HG03108 (cell line): ENCODE measurements at regions not wholly inside any gene's neighbourhood (a gene's known extent, or its start where the extent isn't known, plus 50 kb on each side); places are given as distances from the start of the nearest gene placed in this dataset.
"Not testable (repeated sequence)": the region's sequence is repeated elsewhere in the genome, so short reads cannot be mapped to it uniquely, and the experiment has no call there.

Experiments used
- ATAC-seq: cut with Tn5 transposase; IDR thresholded peaks from one replicate; pipeline ENCODE4 v1.9.1; 2021; ENCODE audit warnings: moderate library complexity; ENCODE audit not compliant: unreplicated experiment

- ATAC-seq, result no peak
Observed at GRCh38 chr1:217048104-217048707, 325.0 kb upstream of the ESRRG start.

DNA sequence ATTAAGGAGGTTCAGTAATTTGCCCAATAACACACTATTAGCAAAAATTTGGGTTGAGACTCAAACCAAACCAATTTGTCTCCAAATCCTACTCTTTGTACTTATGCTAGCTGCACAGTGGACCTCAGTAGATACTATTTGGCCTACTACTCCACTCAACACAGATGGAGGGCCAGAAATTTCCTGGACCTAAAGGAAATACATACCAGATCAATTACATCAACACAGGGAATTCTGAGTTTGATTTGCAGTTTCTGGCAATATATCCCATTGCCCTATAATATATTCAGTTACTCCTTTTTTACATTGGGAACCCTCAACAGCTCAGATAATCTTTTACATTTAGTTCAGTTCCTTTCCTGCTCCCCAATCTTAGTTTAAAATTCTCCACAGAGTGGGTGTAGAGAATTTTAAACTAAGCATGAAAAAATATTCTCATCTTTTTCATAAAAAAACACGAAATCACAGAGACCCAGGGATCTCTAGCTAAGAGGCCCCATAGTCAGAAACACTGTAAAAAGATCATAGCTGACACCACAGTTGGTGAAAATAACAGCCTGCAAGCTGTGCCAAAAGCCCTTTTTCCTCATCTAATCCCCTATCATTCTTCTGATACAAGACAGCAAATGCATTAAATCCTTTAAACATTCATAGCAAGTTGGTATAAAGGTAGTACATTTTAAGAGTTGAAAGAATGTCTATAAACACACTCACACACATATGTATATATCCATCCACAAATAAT, 317.7 kb upstream of the ESRRG start:
- no peak for ATAC-seq

DNA sequence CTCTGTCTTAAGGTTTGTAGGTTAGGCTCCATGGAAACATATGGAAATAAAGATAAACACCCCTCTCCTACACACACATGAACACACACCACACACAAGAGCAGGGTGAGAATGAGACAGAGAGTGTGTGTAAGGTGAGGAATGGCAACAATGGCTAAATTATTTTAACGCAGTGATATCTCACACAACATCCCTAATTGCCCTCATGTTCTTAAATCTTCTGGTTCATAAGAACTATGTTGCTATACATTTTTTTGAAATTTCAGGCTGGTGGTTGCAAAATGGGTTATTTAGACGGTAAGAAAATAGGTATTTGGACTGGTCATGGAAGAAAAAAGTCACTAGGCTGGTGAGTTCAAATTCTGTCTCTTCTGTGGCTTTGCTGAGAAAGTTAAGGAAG, 316.7 kb upstream of the ESRRG start:
- no peak for ATAC-seq

GRCh38 chr1:217039139-217039538, 315.9 kb upstream of the ESRRG start:
- ATAC-seq, result not testable (repeated sequence)

DNA sequence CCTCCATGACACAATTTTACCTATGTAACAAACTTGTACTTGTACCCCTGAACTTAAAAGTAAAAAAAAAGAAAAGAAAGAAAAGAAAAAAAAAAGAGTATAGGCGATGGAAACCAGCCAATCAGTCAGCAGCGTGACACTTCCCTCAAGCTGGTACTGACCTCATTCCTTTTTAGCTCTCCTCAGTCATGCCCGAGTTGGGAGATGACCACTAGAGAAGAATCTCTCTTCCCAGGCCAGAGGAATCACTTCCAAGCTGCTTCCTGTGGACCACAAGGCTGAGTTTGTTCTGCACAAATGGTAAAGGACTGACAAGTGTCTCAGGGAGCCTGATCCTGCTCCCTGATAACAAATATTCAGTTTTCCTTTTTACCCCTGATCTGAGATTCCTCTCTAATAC, 313.5 kb upstream of the ESRRG start:
- no peak for ATAC-seq

- no peak for ATAC-seq
Observed at GRCh38 chr1:217032715-217033367, 309.6 kb upstream of the ESRRG start.

DNA sequence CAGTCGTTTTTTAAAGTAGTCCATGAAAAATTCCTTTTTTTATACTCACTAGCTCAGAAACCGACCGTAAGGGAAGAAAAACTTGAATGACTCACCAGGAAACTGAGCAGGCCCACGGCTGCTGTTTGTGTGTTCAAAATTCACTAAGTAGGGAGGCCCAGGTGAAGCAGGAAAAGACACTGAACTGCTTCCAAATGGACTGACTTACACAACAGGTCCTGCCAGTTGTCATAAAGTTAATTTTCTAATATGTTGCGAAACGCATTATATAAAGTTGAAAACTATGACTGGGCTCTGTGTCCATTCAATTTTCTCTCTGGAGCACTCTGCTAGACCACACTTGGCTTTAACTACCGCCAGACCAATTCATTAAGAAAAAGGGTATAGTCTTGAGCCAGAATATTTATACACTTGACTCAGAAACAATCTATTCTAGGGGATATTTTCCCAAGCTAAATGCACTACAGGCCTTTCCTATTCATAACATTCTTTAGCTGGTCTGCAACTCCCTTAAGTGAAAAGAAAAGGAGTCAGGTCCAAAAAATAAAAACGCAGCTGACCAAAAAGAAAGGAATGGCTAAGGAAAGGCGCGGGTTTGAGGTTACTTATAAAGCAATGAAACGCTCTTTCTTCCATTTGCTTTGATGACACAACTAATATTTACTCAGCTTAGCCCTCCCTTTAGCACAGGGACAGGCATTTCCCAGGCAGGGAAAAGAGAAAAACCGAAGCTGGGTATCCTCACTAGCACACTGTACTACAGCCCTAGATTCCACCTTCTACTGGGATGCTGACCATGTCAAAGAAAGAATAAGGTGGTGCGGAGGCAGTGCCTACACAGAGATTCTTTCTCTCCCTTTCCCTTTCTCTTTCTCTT, 306.3 kb upstream of the ESRRG start:
- ATAC-seq, result no peak

GRCh38 chr1:217027403-217028080, 304.3 kb upstream of the ESRRG start:
- peak; percentile 95 for ATAC-seq

GRCh38 chr1:217026531-217026930, 303.3 kb upstream of the ESRRG start:
- ATAC-seq, result no peak

DNA sequence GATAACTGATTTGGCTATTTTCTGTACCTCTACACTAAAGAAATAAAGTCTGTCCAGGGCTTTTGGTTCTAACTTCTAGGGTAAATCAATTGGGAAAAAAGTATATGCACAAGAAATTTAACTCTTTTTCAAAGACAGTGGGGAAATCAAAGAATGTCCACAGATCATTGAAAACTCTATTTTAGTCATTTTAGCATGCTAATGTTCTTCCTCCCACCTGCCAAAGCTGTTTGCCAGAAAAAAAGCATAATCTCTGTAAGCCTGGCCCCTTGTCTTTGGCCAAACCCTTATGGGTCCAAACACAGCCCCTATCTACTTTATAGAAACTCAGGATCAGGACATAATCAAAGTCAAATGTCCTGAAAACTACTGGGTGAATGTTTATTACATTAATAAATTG, 302.2 kb upstream of the ESRRG start:
- ATAC-seq, result no peak

DNA sequence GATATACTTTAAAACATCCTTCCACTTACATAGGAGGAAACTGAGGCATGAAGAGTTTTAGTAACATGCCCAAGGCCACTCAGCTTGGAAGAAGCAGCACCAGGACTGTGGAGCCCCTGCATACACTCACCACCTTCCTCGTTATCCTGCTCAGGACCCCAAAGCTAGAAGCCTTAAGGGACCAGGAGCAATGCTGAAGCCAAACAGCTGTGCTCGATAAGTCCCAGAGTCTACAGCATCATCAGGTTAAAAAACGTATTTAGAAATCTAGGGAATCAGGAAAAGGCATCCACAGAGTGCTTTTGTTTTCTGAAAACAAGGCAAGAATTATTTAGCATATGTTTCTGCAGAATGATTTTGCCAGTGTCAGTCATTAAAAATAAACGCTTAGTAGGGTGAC, 301.7 kb upstream of the ESRRG start:
- no peak for ATAC-seq

DNA sequence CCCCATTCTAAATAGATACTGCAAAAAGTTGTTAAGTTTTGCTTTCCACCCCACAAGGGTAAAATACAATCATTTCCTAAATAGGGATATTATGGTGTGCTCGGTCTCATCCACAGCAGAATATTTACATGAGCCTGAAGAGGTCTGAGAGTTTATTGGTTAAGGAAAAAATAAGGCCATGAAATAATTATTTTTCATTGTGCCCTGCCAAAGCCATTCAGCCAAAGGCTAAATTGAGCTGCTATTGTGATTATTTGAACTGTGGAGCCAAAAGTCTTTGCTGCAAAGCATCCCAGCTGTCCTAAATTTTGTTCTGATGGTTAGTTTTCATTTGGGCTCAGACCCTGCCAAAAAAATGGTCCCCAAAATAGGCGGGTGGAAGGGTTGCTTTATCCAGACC, 298.7 kb upstream of the ESRRG start:
- no peak for ATAC-seq

DNA sequence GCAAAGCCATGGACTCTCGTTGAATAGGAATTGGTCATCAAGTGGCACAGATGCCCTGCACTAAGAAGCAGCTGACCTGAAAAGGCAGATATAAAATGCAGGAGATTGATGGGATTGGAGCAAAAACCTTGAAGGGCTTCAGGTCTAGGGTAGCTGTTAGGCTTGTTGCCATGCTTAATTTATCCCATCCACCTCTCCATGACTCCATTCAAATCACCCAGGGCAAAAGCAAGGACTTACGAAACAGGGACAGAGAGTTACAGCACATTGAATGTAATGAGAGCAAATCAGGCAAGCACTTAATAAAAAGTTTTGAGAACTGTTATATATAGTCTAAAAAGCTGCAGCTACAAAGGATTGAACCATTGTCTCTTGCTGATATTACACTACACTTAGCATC, 298.2 kb upstream of the ESRRG start:
- no peak for ATAC-seq

- ATAC-seq, result no peak
Observed at GRCh38 chr1:217019475-217019874, 296.2 kb upstream of the ESRRG start.

DNA sequence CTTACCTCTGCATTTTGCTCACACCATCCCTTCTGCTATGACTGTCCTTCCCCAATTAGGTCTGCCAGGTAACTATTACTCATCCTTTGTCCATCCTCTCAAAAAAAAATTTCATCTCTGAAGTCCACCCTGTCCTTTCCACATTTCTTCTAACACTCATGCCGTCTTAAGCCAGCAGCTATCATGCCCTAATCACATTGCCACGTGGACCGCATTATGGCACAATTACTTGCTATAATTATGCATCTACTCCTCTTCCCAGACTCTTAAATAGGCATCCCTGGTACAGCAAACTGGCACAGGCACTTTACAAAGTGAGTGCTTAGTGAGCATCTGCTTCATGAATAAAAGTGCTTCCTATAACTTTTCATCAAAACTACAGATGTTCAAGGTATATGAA, 295.4 kb upstream of the ESRRG start:
- ATAC-seq, result no peak

DNA sequence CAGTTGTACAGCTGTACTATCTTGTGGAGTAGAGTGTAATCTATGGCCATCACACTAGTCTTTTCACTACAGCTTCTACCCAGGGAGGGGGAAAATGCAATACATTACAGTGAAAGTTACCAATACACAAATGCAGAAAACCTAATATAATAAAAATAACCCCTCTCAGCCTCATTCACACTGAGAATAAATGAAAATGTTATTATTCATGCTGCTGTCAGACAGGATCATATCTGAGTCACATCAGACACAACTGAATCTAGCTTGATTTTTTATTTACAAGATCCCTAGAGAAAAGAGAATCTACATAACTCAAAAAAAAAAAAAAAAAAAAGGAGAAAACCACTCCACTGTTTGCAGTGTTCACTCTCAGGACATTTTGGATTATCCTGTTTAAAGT, 293.9 kb upstream of the ESRRG start:
- no peak for ATAC-seq

DNA sequence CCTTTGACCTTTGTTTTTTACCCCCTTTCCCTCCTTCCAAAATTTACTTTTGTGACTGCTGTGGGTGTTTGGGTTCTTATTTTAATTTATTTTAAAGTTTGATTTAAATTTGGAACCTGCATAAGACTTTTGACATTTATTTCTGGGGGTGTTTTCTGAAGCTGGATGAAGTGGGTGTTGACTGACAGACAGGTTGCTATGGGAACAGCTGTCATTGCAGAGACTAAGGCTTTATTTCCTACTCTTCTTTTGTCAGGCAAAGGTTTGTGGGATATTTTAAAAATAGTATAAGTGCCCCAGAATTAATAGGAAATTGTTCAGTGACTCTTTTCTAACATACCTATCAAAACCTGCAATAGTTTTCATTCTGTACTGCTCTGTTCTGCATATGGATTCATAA, 290.8 kb upstream of the ESRRG start:
- ATAC-seq, result no peak

DNA sequence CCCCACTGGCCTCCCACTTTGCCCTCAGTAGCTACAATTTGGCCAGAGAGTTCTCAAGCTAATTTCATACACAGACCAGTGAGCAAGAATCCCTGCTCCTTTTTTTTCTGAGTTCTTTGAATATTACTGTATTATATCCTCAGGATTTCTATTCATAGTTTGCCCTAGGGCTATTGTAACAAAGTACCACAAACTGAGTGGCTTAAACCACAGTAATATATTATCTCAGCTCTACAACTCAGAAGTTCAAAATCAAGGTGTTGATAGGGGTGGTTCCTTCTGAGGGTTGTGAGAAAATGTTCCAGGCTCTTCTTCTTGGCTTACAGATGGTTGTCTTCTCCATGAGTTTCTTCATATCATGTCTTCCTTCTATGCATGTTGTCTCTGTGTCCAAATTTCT, 289.4 kb upstream of the ESRRG start:
- ATAC-seq, result no peak

GRCh38 chr1:217011097-217011496, 287.9 kb upstream of the ESRRG start:
- no peak for ATAC-seq

DNA sequence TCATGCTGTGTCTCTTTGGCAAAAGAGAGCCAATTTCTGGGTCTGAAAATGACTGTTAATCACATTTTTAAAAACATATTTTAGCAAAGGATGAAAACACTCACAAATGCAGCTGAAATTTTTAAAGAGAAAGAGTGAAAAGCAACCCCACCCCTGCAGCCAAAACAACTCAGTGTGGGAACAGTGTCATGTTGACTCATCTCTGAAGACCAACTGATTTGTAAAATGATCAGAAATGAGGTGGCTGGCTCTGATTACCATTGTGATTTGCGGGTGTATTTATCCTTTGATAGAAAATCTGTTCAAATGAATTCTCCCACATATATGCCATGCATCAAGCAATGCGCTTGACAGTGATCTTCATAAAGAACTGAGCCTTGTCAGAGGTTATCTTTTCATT, 287.0 kb upstream of the ESRRG start:
- ATAC-seq, result no peak

- ATAC-seq, result no peak
Observed at GRCh38 chr1:217009376-217009775, 286.1 kb upstream of the ESRRG start.
